GM21723 (cell line): ENCODE measurements at regions not wholly inside any gene's neighbourhood (a gene's known extent, or its start where the extent isn't known, plus 50 kb on each side); places are given as distances from the start of the nearest gene placed in this dataset.

ENCODE experiments used
- ATAC-seq: cut with Tn5 transposase; IDR thresholded peaks from one replicate; pipeline ENCODE4 v1.9.1; 2021; ENCODE audit warnings: mild to moderate bottlenecking, moderate library complexity; ENCODE audit not compliant: unreplicated experiment

GRCh38 chr1:88398338-88398737 lies 285.7 kb upstream of the PKN2 start:
- no peak for ATAC-seq

GRCh38 chr1:88399690-88400089 lies 284.4 kb upstream of the PKN2 start:
- ATAC-seq: peak; percentile 76

- peak; percentile 91 for ATAC-seq
Measured at GRCh38 chr1:88401313-88401712, 282.8 kb upstream of the PKN2 start.

GRCh38 chr1:88404582-88404981 lies 279.5 kb upstream of the PKN2 start:
- no peak for ATAC-seq

- no peak for ATAC-seq
Measured at GRCh38 chr1:88407248-88407647, 276.8 kb upstream of the PKN2 start.

- ATAC-seq: no peak
Measured at GRCh38 chr1:88421997-88422396, 262.1 kb upstream of the PKN2 start.

GRCh38 chr1:88433556-88433955 lies 250.5 kb upstream of the PKN2 start:
- ATAC-seq: no peak

GRCh38 chr1:88434836-88435235 lies 249.2 kb upstream of the PKN2 start:
- no peak for ATAC-seq

GRCh38 chr1:88441022-88441421 lies 243.1 kb upstream of the PKN2 start:
- no peak for ATAC-seq

- ATAC-seq: no peak
Measured at GRCh38 chr1:88451856-88452255, 232.2 kb upstream of the PKN2 start.

GRCh38 chr1:88453295-88453694 lies 230.8 kb upstream of the PKN2 start:
- ATAC-seq: no peak

GRCh38 chr1:88454781-88455180 lies 229.3 kb upstream of the PKN2 start:
- ATAC-seq: no peak

GRCh38 chr1:88455621-88456256 lies 228.3 kb upstream of the PKN2 start:
- no peak for ATAC-seq

GRCh38 chr1:88457197-88457596 lies 226.9 kb upstream of the PKN2 start:
- ATAC-seq: no peak

- ATAC-seq: no peak
Measured at GRCh38 chr1:88461007-88461406, 223.1 kb upstream of the PKN2 start.

- no peak for ATAC-seq
Measured at GRCh38 chr1:88462096-88462487, 222.0 kb upstream of the PKN2 start.

- ATAC-seq: no peak
Measured at GRCh38 chr1:88462488-88463261, 221.4 kb upstream of the PKN2 start.

GRCh38 chr1:88463401-88463985 lies 220.6 kb upstream of the PKN2 start:
- ATAC-seq: no peak

- no peak for ATAC-seq
Measured at GRCh38 chr1:88466011-88466410, 218.1 kb upstream of the PKN2 start.

GRCh38 chr1:88466899-88467580 lies 217.0 kb upstream of the PKN2 start:
- ATAC-seq: no peak

- no peak for ATAC-seq
Measured at GRCh38 chr1:88472298-88472697, 211.8 kb upstream of the PKN2 start.

- ATAC-seq: no peak
Measured at GRCh38 chr1:88472714-88473113, 211.4 kb upstream of the PKN2 start.
